ENCODE measurements at regions not wholly inside any gene's neighbourhood (a gene's known extent, or its start where the extent isn't known, plus 50 kb on each side); places are given as distances from the start of the nearest gene placed in this dataset.
"Not testable (repeated sequence)": the region's sequence is repeated elsewhere in the genome, so short reads cannot be mapped to it uniquely, and the experiment has no call there.

DNA sequence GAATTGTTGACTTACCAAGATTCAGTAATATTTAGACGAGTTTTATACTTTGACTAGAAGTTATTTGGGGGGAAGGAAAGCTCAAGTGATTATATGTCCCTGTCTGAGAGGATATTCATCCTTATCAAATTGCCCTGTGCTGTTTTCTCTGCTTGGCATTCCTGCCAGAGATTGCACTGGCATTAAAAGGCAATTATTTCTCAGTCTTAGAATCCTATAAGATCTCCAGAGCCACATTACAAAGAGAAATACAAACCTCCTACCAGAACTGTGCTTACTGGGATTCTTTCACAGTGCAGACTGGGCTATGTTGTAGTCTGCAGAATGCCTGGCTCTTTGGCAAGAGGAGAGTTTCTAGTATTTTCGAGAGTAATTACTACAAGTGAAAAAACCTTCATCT, 342.4 kb downstream of the HGF start:
- DNase-seq, result no peak

DNA sequence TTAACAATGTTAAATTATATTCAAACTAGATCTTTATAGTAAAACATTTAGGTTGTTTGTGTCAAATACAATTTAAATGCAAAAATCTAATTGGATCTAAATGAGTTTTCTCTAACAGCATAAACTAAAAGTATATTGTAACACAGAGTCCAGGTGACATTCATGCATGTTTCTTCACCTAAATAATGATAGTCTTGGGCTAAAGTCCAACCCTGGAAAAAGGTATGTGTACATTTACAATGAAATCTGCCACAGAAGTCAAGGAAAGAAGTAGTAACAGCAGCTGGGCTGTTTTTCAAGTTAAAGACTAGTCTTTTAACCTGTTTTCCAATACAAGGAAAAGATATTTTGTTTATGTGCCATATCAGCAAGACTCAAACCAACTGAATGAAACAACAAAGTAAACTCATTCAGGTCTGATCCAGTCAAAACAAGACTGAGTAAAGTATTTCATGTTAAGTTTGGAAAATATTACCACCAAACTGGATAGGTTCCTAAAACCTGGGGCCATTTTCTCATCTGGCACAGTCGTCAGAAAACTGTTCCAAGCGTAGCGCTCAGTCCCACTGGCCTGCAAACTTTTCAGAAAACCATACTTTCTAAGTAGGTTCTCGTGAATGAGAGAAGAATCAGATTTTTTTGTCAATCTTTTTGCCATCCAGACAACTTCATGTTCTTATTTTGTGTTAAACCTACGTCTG, 349.2 kb downstream of the HGF start:
- DNase-seq, result no peak

DNA sequence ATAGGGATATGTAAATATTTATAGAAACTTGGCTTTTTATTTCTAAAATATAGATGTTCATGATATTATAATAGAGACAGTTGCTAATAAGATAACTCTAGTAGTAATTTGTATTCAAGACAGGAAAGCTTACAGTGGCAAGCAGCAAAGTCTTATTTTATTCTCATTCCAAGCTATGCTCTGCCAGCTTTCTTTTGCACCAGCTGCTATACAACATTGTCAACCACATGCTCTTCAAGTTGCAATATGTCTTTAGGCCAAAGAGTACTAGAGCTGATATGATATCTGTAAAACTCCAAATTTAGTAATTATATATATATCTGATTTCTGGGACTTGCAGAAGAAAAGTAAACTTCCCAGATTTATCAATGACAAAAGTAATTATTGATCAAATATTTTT, 350.1 kb downstream of the HGF start:
- DNase-seq, result no peak

DNA sequence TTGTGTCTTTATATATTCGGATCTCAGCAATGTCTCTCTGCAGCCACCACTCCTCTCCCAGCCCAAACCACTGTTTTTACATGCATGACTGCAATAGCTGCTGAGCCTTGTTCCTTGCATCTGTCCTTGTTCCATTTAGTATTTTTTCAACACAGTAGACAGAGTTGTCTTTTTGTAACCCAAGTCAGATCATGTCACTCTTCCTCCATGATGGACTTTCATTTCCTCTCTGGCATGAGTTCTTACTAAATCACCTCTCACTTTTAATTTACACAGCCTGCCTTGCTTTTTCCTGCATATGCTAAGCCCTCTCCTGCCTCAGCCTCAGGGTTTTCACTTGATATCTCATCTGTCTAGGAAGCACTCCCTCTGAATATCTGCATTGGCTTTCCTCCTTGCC, 353.2 kb downstream of the HGF start:
- DNase-seq, result no peak

DNA sequence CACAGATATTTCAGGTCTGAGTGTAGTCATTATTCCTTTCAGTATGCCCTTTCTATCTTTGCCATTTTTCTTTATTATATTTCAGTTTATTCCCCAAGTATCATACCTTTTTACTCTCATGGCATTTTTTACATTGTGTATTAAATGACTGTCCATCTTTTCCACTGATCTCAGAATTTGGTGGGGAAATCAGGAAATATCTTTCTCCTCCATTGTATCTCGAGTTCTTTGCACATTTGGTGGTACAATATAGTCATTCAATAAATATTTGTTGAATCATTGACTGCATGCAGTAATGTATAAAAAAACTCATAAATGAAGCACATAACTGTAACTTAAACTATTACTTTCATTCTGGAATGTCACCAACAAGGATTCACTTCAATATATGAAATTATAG, 354.7 kb downstream of the HGF start:
- DNase-seq, result no peak

DNA sequence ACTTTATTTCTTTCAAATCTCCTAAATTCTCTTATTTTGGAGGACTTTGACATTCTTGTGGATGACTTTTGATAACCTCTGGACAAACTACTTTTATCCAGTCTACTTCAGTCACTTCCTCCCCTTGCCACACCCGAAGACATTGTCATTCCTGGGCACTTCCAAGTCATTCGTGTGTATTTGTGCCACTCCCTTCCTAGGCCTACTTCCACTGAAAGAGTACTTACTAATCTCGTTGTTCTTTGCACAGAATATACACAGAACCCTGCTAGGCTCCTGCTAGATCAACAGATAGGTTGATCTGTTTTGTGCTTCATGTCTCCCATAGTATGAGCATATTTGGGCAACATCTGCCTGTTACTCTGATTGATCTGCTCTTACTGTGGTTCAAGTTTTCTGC, 355.4 kb downstream of the HGF start:
- no peak for DNase-seq

DNA sequence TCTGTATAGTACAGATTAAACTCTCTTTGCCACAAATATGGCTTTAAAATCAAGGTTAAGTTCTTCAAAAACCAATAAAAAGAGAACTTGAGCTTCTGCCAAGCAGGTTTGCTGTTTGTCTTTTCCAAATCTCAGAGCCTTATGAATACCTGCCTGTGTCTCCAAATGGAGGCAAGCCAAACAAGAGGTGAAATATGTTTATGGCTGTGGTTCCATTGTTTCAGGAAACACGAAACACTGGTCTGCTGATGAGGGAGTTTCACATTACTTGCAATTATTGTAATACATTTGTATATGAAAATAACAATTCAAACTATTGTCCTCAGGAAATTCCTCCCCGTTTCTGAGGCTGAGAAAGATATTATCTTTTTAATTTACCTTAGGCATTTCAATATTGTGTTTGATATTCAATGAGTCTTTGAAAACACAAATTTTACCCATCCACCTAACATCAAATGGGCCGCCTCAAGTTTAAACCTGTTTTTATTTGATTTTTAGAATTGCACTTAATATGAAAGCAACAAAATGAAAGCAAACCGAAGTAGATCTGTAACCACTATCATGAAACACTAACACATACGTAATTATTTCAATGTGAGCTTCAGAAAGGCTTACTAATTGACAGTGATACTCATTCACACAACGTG, 359.3 kb downstream of the HGF start:
- peak; percentile 12 for DNase-seq

DNA sequence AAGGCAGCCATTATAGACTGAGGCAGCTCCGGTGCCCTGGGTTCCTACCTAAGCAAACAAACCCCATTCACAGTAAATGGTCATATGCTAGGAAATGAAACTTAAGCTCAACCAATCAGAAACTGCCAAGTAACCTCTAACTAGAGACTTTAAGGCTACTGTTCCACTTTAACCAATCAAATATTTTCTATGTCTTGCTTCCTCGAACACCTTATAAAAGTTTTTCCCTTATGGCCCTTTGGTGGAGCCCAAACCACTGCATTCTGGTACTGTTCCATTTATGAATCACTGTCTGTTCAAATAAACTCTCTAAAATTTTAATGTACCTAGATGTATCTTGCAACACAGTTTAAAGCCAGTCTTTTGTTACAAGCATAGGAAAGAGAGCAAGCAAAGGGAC, 361.1 kb downstream of the HGF start:
- DNase-seq, result no peak

DNA sequence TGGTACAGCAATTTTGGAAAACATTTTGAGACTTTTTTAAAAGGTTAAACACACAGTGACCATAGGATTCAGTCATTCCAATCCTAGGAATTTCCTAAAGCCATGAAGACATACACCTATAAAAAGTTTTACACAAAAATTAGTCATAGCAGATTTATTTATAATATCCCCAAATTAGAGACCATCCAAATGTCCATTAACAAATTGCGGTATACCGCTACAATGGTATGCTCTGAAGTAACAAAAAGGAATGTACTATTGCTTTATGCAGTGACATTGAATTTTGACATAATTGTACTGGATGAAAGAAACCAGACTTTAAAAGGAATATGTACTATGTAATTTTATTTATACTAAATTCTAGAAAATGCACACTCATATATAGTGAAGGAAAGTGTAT, 362.8 kb downstream of the HGF start:
- no peak for DNase-seq

DNA sequence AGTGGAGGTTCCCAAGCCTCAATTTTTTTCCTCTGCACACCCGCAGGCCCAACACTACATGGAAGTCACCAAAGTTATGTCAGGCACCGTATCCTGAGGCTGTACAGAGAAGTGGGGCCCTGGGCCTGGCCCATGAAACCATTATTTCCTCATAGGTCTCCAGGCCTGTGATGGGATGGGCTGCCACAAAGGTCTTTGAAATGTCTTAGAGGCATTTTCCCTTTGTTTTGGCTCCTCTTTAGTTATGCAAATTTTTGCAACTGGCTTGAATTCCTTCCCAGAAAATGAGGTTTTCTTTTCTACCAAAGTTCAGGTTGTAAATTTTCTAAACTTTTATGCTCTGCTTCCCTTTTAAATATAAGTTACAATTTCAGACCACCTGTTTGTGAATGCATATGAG, 365.2 kb downstream of the HGF start:
- no peak for DNase-seq

DNA sequence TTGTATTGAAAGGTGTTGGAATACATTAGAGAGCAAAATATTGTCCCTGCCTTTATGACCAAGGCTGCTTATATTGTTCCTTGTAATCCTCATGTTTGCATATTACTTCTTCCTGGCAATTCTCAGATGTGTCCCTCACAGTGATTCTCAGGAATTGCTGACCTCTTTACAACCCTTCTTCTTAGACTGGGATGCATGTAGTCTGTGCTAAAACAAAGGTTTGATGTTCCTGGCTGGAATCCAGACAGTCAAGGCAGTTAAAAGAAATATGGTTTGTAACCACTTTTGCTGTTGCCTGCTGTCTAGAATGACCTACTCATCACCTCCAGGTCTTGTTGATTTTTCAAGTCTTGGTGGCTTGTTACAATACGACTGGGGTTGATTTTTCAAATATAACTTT, 367.6 kb downstream of the HGF start:
- DNase-seq, result no peak

DNA sequence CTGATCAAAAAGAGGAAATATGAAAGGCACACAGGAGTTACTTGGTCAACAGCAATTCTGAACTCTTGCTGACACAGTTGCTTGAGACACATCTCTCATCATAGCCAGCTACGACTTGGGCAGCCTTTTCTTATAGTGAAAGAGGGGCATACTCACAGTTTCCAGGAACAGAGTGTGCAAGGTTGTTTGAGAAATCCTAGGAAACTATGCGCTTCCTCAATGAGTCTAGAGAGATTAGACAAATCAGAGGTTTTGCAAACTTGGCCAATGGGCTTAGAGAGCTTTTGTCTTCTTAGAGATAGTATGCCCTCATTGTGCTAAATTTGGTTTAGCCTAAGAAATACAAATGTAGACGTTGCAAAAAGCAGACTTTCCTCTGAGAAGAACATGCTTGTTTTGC, 370.4 kb downstream of the HGF start:
- DNase-seq, result no peak

DNA sequence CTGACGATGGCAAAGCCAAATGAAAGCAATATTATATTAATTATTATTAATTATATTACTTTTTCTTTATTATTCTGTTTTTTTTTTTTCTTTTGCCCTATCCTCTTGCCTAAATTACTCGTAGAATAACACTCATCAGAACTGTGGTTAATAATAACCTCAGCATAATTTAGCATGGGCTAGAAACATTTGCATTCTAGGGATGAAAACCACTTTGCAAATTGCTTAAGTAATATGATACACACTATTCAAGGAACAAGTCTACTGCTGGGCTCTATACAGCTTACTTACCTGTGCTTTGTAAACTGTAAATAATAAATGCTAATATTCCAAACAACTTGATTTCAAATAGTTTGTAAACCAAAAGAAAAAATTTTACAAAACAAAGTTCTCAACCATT, 375.8 kb downstream of the HGF start:
- no peak for DNase-seq

DNA sequence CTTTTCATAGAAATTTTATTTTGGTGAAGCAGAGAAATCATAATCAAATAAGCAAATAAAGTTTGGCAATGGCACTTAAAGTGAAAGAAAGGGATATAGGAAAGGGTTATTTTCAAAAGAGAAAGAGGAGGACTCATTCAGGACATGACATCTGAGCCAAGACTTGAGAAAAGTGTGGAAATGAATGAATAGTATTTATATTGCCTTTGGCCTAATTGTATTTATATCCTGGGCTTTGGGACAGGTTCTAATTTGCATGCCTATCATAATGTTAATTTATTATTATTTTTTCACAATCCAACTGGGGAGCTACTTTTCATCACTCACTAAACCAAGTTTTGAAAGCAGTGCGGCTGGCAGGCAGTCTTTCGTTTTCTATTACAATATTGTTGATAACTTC, 376.8 kb downstream of the HGF start:
- no peak for DNase-seq

DNA sequence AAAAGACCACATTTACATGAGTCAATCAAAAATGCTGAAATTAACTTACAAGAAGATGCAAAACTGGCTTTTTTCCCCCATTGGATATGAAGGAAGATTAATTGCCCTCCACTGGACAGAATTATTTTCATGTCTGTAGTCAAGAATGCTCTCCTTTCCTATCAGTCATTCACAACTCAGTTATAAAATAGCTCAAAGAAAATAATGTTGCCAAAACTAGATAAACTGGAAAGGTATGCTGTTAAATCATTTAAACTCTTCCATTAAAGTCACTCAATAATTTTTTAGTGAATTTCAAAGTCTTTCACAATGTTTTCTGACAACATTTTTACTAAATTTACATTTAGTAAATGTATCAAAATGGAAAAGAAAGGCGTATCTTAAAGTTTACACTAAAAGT, 384.5 kb downstream of the HGF start:
- DNase-seq, result no peak

DNA sequence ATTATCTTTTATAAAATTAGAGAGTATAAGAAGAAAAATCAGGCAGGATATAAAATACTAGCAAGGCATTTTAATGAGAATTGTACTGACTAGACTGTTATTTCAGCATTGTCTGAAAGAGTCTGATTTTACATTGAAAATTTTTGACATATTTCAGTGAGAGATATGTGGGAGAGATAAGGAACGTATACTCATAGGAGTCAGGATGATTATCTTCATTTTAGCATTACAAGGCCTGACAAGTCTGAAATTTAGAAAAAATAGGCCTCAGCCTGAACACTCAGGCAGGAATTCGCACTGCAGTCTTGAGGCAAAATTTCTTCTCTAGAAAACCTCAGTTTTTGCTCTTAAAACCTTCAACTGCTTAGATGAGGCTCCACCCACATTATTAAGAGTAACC, 386.0 kb downstream of the HGF start:
- DNase-seq, result no peak

DNA sequence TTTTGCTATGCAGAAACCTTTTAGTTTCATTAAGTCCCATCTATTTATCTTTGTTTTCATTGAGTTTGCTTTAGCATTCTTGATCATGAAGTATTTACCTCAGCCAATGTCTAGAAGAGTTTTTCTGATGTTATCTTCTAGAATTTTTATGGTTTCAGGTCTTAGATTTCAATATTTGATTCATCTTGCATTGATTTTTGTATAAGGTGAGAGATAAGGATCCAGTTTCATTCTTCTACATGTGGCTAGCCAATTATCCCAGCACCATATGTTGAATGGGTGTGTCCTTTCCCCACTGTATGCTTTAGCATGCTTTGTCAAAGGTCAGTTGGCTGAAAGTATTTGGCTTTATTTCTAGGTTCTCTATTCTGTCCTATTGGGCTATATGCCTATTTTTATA, 395.2 kb downstream of the HGF start:
- not testable (repeated sequence) for DNase-seq

DNA sequence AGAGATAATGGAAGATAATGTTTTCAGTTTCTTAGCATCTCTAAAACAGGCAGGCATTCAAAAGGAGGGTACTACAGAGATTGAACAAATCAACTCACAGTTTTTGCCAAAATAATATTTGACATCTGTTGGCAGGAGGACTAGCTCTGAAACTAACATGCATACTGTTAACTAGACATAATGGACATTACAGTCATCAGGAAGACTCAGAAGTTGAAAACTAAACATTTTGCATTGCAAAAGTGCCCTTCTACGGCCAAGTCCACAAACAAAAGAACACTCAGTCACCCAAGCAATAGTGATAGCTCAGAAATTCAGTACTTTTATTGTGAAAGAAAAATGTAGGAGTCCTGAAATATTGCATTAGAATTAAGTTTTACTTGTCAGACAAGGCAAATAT, 399.0 kb downstream of the HGF start:
- no peak for DNase-seq

DNA sequence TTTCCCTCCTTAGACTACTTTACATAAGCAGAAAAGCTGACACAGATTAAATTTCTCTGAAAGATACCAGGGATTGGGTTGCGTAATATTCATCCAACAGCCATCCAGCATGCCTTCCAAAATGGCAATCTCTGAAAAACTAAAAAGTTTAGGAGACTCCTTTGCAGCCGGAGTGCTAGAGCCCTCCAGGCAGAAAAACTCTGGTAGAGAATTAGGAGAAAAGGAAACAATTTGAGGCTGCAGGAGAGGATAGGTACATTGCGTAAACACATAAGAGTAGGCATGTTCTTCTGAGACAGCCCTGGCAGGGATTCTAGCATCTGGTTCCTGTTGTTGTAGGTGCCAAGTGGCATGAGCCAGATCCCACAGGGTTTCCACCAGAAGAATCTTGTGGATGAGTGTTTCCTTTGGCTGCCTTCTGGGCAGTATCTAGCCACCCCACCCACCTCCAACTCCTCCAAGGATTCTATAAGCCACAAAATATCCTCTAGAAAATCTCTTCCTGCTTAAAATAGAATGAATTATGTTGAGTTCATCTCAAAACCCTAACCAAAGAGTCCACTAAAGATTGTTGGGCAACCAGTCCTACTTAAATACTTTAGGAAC, 402.4 kb downstream of the HGF start:
- no peak for DNase-seq

DNA sequence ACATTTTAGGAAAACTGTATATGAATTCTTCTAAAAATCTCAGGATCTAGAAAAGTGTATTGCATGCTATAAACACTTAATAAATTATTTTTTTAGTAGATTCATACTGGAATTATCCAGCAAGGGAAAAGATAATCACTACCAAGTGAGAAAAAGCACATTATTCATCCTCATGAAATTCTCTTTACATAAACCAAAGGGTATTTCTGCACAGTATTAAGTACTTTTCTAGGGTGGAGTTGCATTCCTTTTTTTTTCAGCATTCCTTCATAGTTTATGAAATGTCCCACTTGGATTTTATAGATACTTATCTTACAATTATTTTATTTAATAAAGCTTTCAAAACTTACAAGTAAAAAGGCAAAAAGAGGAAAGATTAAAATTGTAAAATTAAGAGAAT, 403.3 kb downstream of the HGF start:
- DNase-seq, result no peak

DNA sequence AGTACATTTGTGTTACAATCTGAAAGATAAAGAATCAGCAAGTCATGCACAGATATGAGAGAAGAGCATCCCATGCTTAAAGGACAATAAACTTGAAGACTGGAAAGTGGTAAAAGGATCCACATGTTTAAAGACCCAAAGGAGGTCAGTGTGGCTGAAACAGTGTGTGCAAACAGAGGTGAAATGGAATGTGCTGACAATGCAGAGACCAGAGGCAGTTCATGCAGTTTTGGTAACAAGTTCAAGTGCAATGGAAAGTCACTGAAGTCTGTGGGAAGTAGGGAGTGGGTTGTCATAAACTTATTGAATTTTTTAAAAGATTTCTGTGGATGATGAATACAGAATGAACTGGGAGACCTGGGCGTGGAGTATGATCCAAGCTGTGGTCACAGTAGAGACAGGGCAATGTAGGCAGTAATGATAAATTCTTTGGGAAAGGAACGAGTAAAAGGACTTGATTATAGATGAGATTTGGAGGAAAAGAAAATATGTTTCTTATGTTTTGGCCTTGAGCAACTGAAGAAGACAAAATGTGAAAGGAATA, 408.0 kb downstream of the HGF start:
- DNase-seq, result no peak

DNA sequence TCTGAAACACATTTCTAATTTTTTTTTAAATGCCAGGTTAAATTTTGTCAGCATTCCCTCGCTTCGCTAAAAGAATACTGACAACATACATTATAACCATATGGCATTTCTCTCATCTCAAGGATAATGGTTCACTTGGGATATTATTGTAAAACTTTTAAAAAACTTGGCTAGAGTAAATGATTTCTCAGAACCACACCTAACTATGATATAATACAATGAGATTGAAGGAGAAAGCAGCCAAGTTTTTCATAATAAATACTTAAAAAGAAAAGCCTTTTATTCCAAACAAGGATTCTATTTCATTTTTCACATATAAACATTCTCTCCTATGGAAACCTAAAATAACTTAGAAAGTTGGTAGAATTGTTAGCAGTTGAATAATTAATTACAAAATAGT, 413.9 kb downstream of the HGF start:
- no peak for DNase-seq

DNA sequence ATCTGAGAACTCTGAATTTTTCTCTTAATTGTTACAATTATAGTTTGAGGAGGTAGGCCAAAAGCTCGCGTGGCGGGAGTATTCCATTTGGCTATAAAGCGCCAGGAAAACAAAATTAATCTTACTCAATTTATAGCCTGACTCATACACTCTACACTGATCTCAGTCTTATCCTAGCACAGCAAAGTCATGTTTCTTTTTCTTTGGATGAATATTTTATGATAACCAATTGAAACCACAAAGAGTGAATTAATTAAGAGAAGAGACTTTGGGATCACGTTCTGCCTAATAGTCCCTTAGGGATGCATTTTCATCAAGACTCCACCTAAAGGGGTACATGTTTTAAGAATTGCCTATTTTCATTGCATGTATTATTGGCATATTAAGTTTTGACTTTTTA, 420.8 kb downstream of the HGF start:
- DNase-seq, result no peak

DNA sequence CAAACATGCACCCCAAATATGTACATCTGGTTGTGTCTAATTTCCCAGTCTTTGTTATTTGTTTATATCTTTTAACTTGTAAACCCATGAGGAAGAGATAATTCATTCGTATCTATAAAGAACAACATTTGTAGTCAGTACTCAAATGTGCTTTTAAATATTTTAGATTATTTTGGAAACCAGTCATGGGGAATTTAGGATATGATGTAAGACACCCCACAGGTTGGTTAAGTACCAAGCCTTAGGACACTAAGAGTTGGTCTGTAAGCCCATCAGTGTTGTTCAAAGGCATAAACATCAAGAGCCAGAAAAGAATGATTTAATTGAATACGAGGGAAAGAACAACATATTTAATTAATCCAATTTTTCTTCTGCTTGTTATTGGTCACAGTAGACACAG, 421.1 kb upstream of the SEMA3C start:
- no peak for DNase-seq

DNA sequence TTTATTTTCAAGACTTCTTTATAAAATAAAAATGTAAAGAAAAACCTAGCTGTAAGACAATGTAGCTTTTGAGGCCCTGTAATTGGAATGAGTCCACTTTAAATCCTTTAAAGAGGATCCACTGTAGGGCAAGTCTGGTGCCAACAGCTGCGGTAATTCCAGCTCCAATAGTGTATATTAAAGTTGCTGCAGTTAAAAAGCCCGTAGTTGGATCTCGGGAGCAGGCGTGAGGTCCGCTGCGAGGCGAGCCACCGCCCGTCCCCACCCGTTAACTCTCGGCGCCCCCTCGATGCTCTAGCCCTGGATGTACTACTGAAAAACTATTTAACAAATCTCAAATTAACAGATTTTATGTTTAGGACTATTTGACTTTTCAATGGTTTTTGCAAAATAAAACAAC, 414.7 kb upstream of the SEMA3C start:
- no peak for DNase-seq
